PFSK-1 (cell line): ENCODE measurements at regions not wholly inside any gene's neighbourhood (a gene's known extent, or its start where the extent isn't known, plus 50 kb on each side); places are given as distances from the start of the nearest gene placed in this dataset.

Source experiments
- FOXP2 ChIP-seq: optimal IDR thresholded peaks from 2 replicates; pipeline ENCODE3; 2011; ENCODE audit warnings: borderline replicate concordance, control low read depth, inconsistent platforms; ENCODE audit not compliant: insufficient read depth; ENCODE audit errors: extremely low read length, extremely low read depth
- POLR2AphosphoS5 ChIP-seq: IDR thresholded peaks from 2 replicates; pipeline ENCODE4 v1.6.1; 2012; ENCODE audit warnings: low read depth, mild to moderate bottlenecking, control low read depth, low read length, moderate library complexity
- SIN3A ChIP-seq: IDR thresholded peaks from 2 replicates; pipeline ENCODE4 v1.6.1; 2012; ENCODE audit warnings: mild to moderate bottlenecking, low read length, moderate library complexity, borderline replicate concordance; ENCODE audit not compliant: insufficient read depth
- TAF1 ChIP-seq: IDR thresholded peaks from 2 replicates; pipeline ENCODE4 v1.6.1; 2012; ENCODE audit warnings: low read length, control low read depth, borderline replicate concordance; ENCODE audit not compliant: insufficient read depth

DNA sequence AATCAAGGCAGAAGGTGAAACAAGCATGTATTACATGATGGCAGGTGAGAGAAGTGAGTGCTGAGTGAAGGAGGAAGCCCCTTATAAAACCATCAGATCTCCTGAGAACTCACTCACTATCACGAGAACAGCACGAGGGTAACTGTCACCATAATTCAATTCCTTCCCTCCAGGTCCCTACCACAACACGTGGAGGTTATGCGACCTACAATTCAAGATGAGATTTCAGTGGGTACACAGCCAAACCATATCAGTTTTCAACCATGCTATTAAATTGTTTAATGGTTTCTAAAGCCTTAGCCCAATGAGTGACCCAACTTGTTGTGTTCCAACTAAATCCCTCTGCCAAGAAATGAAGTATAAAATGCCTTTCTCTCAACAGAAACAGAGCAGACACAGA, 519.8 kb downstream of the GBA3 start:
- TF ChIP-seq TAF1 (no peak), POLR2AphosphoS5 (no peak), FOXP2 (no peak), SIN3A (no peak)
